Stimulated activated effector memory CD8-positive, alpha-beta T cell treated with anti-CD3 and anti-CD28 coated beads, Interleukin-12 subunit alpha, Interleukin-12 subunit beta, amount 100 ng/mL, for 72 hours (primary cell): ENCODE measurements at regions not wholly inside any gene's neighbourhood (a gene's known extent, or its start where the extent isn't known, plus 50 kb on each side); places are given as distances from the start of the nearest gene placed in this dataset.
"Not testable (repeated sequence)": the region's sequence is repeated elsewhere in the genome, so short reads cannot be mapped to it uniquely, and the experiment has no call there.

Source experiments
- ATAC-seq: fragments of 150-1000 bp; cut with Tn5 transposase; 2 replicates; pipeline ENCODE4 v1.10.0; 2021
- DNase-seq, 2 donors: peaks; one replicate each; pipeline ENCODE4 v3.0.0; 2021 to 2022; ENCODE audit warnings: low spot score in 2 of 2
- H3K27ac Mint-ChIP-seq: one replicate; pipeline ENCODE4 v1.8.0; 2022; ENCODE audit warnings: mild to moderate bottlenecking, mixed read lengths
- H3K36me3 Mint-ChIP-seq: one replicate; pipeline ENCODE4 v1.8.0; 2022; ENCODE audit warnings: mild to moderate bottlenecking, mixed read lengths
- H3K4me1 Mint-ChIP-seq: one replicate; pipeline ENCODE4 v1.8.0; 2022; ENCODE audit warnings: mixed read lengths
- H3K4me3 Mint-ChIP-seq: one replicate; pipeline ENCODE4 v1.8.0; 2022; ENCODE audit warnings: mild to moderate bottlenecking, mixed read lengths
- H3K9me3 Mint-ChIP-seq: one replicate; pipeline ENCODE4 v1.8.0; 2022; ENCODE audit warnings: mixed read lengths

DNA sequence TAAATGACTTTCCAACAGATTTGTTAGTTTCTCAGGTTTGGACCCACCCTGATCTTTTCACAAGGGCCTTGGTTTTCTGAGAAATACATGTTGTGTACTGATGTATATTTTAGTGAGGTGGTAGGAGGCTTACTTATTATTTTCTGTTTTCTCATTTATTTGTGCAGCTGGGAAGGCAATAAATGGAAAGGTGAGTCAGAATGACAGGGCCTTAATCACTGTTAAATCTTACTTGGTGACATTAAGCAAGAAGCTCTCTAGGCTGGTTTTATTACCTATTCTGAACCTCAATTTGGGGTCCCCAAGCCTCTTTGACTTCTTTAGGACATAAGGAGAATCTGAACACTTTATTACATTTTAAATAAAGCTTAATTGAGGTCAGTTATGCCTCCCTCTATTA, 214.0 kb upstream of the DAB2 start:
- DNase-seq (no peak), ATAC-seq (no peak)
- Mint-ChIP-seq H3K4me3 (no peak overlapping the region), H3K36me3 (no peaks in the 10 kb centered on the region), H3K4me1 (no peaks in the 10 kb centered on the region), H3K27ac (no peak overlapping the region), H3K9me3 (no peaks in the 10 kb centered on the region)

DNA sequence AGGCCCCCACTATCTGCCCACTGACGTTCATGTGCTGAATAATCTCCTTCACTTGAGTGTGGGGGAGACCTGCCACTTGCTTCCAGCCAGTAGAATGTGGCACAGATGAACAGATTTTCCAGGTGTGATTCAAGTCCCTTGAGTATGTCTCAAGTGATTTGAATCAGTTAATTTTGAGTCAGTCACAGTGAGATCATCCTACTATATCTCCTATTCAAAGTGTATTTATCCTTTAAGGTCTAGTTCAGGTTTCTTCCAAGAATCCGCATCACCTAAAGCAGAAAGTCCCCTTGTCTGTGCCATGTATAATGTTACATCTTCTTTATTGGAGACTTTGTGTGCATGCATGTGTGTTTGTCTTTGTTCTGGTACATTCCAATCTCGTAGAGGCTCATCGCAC, 208.3 kb upstream of the DAB2 start:
- no peak for ATAC-seq
- Mint-ChIP-seq H3K4me1 (no peaks in the 10 kb centered on the region), H3K27ac (no peak overlapping the region), H3K36me3 (no peaks in the 10 kb centered on the region), H3K9me3 (no peaks in the 10 kb centered on the region), H3K4me3 (no peak overlapping the region)
- DNase-seq: no peak

- H3K4me1 Mint-ChIP-seq: no peaks in the 10 kb centered on the region
These were observed 207.2 kb upstream of the DAB2 start for GRCh38 chr5:39631958-39632357.

DNA sequence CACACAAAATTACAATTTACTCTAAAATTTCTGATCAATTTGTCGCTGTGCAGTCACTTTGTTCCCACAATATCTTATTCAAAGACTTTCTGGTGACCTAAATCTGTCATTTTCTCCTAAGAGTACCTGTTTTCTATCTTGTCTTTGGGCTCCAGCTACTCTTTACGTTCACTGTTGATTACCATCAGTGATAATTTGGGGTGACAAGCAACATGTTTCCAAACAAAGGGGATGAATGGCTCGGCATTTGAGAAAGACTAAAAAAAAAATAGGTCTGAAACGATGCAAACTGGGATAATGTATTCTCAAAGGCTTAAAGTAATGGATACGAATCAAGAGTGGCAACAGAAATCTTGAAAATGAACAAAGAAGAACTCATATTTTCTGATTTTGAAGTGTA, 205.2 kb upstream of the DAB2 start:
- no peak for DNase-seq
- no peaks in the 10 kb centered on the region for H3K9me3 Mint-ChIP-seq
- no peak overlapping the region for H3K27ac Mint-ChIP-seq
- no peak overlapping the region for H3K4me3 Mint-ChIP-seq
- no peaks in the 10 kb centered on the region for H3K36me3 Mint-ChIP-seq
- H3K4me1 Mint-ChIP-seq: no peaks in the 10 kb centered on the region
- no peak for ATAC-seq

More at GRCh38 chr5:39631958-39632357, 207.2 kb upstream of the DAB2 start:
- H3K4me3 Mint-ChIP-seq: no peak overlapping the region
- no peaks in the 10 kb centered on the region for H3K36me3 Mint-ChIP-seq
- H3K27ac Mint-ChIP-seq: no peak overlapping the region
- DNase-seq (no peak), ATAC-seq (no peak)
- no peaks in the 10 kb centered on the region for H3K9me3 Mint-ChIP-seq

GRCh38 chr5:39628348-39628747, 203.6 kb upstream of the DAB2 start:
- no peak overlapping the region for H3K27ac Mint-ChIP-seq
- H3K36me3 Mint-ChIP-seq: no peaks in the 10 kb centered on the region
- no peak overlapping the region for H3K4me3 Mint-ChIP-seq
- no peaks in the 10 kb centered on the region for H3K4me1 Mint-ChIP-seq
- DNase-seq (no peak), ATAC-seq (no peak)
- no peaks in the 10 kb centered on the region for H3K9me3 Mint-ChIP-seq

DNA sequence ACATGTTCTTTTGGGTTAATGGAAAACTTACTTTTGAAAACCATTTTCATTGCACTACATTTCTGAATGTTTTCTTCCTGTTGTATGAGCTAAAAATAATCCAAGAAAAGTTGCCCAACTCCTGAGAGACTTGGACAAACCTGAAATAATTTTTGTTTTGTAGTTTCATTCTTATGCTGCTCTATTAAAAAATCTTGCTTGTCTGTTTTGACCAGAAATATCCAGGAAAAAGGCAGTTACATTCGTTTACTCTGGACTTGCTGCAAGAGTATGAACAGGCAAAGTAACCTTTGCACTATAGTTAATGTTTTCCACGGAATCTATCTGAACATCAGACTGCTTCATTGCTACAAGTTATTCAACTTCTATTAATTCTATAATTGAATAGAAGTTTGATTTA, 200.1 kb upstream of the DAB2 start:
- H3K27ac Mint-ChIP-seq: no peak overlapping the region

DNA sequence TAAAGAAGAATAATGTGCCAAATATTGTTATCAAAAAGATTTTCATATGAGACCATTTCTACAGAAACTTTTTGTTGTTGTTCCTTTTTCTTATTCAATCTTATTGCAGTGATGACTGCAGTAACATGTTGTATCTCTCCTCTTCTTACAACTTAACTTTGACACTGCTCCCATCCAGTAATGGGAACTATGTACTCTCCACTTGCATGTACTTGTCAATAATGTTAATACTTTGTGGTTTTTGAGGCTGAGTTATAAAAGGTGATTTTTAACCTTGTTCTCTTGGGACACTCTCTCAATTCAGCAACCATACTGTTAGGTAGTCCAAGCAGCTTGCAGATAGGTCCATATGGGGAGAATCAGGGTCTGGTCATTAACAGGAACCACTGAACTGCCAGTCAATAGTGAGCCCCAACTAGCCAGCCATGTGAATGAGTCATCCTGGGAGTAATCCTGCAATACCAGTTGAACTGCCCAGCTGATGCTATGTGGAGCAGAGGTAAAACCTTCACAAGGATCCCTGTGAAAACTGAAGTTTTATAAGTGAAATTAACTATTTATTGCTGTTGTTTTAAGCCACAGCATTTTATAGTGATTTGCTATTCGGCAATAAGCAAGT, 199.6 kb upstream of the DAB2 start:
- Mint-ChIP-seq H3K4me3 (no peak overlapping the region), H3K36me3 (no peaks in the 10 kb centered on the region)

More for the DNA sequence above, 200.1 kb upstream of the DAB2 start:
- ATAC-seq (no peak), DNase-seq (no peak)
- H3K9me3 Mint-ChIP-seq: no peaks in the 10 kb centered on the region
- H3K4me1 Mint-ChIP-seq: no peaks in the 10 kb centered on the region
- no peaks in the 10 kb centered on the region for H3K36me3 Mint-ChIP-seq
- no peak overlapping the region for H3K4me3 Mint-ChIP-seq

DNA sequence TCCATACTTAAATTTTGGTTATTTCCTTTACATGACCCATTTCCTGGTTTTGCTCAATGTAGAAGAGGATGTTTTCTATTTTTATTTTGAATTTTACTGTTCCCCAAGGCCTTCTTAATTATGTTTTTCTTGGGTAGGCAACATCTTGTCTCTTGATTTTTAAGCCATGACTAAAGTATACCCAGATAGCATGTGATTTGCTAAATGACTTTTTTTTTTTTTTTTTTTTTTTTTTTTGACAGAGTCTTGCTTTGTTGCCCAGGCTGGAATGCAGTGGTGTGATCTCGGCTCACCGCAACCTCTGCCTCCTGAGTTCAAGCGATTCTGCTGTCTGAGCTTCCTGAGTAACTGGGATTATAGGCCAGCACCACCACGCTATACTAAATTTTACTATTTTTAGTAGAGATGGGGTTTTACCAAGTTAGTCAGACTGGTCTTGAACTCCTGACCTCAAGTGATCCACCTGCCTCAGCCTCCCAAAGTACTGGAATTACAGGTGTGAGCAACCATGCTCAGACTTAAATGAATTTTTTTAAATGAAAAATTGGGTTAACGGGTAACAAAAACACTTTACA, 198.6 kb upstream of the DAB2 start:
- Mint-ChIP-seq H3K4me3 (no peak overlapping the region), H3K4me1 (no peaks in the 10 kb centered on the region), H3K9me3 (no peaks in the 10 kb centered on the region), H3K36me3 (no peaks in the 10 kb centered on the region), H3K27ac (no peak overlapping the region)
- ATAC-seq (no peak), DNase-seq (no peak)

More for the DNA sequence above, 199.6 kb upstream of the DAB2 start:
- no peak for DNase-seq
- ATAC-seq: no peak
- no peaks in the 10 kb centered on the region for H3K9me3 Mint-ChIP-seq
- H3K4me1 Mint-ChIP-seq: no peaks in the 10 kb centered on the region
- H3K27ac Mint-ChIP-seq: no peak overlapping the region

- no peaks in the 10 kb centered on the region for H3K9me3 Mint-ChIP-seq
- no peaks in the 10 kb centered on the region for H3K36me3 Mint-ChIP-seq
- no peak overlapping the region for H3K4me3 Mint-ChIP-seq
- no peak overlapping the region for H3K27ac Mint-ChIP-seq
- no peak for DNase-seq
- H3K4me1 Mint-ChIP-seq: no peaks in the 10 kb centered on the region
- ATAC-seq: no peak
These were observed 197.5 kb upstream of the DAB2 start for GRCh38 chr5:39622281-39622680.

DNA sequence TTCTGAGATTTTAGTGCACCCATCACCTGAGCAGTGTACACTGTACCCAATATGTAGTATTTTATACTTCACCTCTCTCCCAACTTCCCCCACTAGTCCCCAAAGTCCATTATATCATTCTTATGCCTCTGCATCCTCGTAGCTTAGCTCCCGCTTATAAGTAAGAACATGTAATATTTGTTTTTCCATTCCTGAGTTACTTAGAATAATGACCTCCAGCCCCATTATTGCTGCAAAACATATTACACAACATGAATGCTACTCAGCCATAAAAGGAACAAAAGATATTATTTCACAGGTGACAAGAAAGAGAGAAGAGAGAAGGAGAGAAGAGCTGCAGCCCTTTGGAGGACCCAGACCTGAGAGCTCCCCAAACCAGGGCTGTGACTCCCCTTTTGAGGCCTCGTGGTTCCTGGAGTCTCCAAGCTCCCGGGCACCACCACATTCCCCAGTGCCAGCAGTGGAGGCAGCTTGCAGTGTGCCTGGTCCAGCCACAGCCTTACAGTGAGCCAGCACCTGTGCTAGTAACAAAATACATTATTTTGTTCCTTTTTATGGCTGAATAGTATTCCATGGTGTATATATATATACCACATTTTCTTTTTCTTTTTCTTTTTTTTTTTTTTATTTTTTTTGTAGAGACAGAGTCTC, 194.5 kb upstream of the DAB2 start:
- H3K27ac Mint-ChIP-seq: no peak overlapping the region
- DNase-seq (no peak), ATAC-seq (no peak)
- no peaks in the 10 kb centered on the region for H3K36me3 Mint-ChIP-seq
- H3K9me3 Mint-ChIP-seq: no peaks in the 10 kb centered on the region
- no peaks in the 10 kb centered on the region for H3K4me1 Mint-ChIP-seq
- H3K4me3 Mint-ChIP-seq: no peak overlapping the region

DNA sequence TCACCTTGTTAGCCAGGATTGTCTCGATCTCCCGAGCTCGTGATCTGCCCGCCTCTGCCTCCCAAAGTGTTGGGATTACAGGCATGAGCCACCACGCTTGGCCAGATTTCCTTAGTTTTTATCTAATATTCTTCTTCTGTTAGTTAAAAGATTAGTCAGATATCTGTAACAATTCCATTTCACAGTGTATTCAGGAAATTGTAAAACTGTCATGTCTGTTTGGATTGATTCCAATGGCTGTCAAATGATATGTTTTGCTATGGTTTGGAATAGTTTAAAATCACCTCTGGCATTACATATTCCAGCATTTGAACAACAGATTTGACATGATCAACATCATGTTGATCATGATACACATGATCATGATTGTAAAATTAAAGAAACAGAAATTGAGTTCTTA, 193.6 kb upstream of the DAB2 start:
- Mint-ChIP-seq H3K9me3 (no peaks in the 10 kb centered on the region), H3K4me3 (no peak overlapping the region), H3K27ac (no peak overlapping the region), H3K4me1 (no peaks in the 10 kb centered on the region), H3K36me3 (no peaks in the 10 kb centered on the region)
- no peak for DNase-seq
- ATAC-seq: no peak

GRCh38 chr5:39616131-39616530, 191.4 kb upstream of the DAB2 start:
- no peaks in the 10 kb centered on the region for H3K9me3 Mint-ChIP-seq
- DNase-seq: no peak
- H3K27ac Mint-ChIP-seq: no peak overlapping the region
- ATAC-seq: no peak
- no peaks in the 10 kb centered on the region for H3K36me3 Mint-ChIP-seq
- no peaks in the 10 kb centered on the region for H3K4me1 Mint-ChIP-seq
- no peak overlapping the region for H3K4me3 Mint-ChIP-seq

GRCh38 chr5:39611076-39611475, 186.3 kb upstream of the DAB2 start:
- not testable (repeated sequence) for H3K4me1 Mint-ChIP-seq, ATAC-seq, H3K27ac Mint-ChIP-seq, H3K36me3 Mint-ChIP-seq, H3K9me3 Mint-ChIP-seq, DNase-seq, H3K4me3 Mint-ChIP-seq

DNA sequence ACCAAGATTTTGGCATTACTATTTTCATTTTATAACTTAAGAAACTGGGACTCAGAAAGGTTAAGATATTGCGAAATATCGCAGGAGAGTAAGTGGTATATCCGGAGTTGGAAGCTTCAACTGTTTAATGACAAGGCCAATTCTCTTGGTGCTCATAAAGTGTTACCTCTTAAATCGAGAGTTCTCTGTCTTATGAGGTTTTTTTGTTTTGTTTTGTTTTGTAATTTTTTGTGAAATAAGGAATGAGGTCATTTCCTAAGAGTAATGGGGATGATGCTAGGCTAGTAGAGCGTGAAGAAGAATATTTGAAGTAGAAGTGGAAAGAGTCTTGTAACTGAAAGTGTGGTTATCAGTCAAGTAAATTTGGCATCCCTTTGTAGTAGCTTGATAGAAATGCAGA, 183.2 kb upstream of the DAB2 start:
- H3K4me1 Mint-ChIP-seq: no peaks in the 10 kb centered on the region
- H3K4me3 Mint-ChIP-seq: no peak overlapping the region
- no peaks in the 10 kb centered on the region for H3K36me3 Mint-ChIP-seq
- ATAC-seq (no peak), DNase-seq (no peak)
- H3K9me3 Mint-ChIP-seq: no peaks in the 10 kb centered on the region
- no peak overlapping the region for H3K27ac Mint-ChIP-seq

DNA sequence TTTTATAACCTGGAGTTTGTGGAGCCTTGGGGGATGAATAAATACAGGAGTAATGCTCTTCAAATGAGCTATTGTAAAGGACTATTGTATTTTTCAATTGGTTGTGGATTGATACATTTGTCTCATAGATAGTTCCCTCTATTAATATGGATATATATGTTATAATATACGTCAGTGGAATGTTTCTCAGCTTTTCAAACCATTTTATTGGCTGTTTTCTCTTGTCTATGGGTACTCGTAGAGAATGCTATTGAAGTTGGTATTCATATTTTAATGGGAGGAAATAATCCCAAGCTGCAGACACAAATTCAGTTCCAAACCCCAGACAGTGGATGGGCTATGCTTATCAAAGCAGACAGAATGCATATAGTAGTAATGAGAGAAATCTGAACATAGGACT, 181.8 kb upstream of the DAB2 start:
- no peaks in the 10 kb centered on the region for H3K9me3 Mint-ChIP-seq
- H3K4me3 Mint-ChIP-seq: no peak overlapping the region
- no peak for DNase-seq
- no peak overlapping the region for H3K27ac Mint-ChIP-seq
- ATAC-seq: no peak
- no peaks in the 10 kb centered on the region for H3K4me1 Mint-ChIP-seq
- no peaks in the 10 kb centered on the region for H3K36me3 Mint-ChIP-seq
